WTC11 (cell line): ENCODE measurements at regions not wholly inside any gene's neighbourhood (a gene's known extent, or its start where the extent isn't known, plus 50 kb on each side); places are given as distances from the start of the nearest gene placed in this dataset.

ENCODE experiments used
- ATAC-seq: fragments of 200-7000 bp; cut with Tn5 transposase; 2 replicates; pipeline ENCODE4 v1.10.0; 2021; ENCODE audit warnings: mild to moderate bottlenecking, moderate library complexity
- CTCF ChIA-PET: fragments of 300-600 bp; sonication (Branson Sonifier 250); formaldehyde crosslinking; loops from one replicate; lab custom pipeline; 2021; ENCODE audit warnings: antibody characterized with exemption; lab: Charles Lee
- POLR2A ChIA-PET: fragments of 350-600 bp; sonication (Branson Sonifier 250); formaldehyde crosslinking; loops from one replicate; lab custom pipeline; 2021; ENCODE audit warnings: antibody characterized with exemption; lab: Charles Lee
- DNase-seq: peaks from one replicate; pipeline ENCODE4 v3.0.0; 2021; ENCODE audit warnings: low spot score
- H3K27ac Mint-ChIP-seq: 2 replicates; pipeline ENCODE4 v1.8.0; 2021; ENCODE audit warnings: mixed read lengths
- H3K27me3 Mint-ChIP-seq: 2 replicates; pipeline ENCODE4 v1.8.0; 2021; ENCODE audit warnings: low read depth, mild to moderate bottlenecking, moderate library complexity, mixed read lengths
- H3K36me3 Mint-ChIP-seq: 2 replicates; pipeline ENCODE4 v1.8.0; 2021; ENCODE audit warnings: mixed read lengths
- H3K4me1 Mint-ChIP-seq: 2 replicates; pipeline ENCODE4 v1.8.0; 2022; ENCODE audit warnings: mixed read lengths
- H3K4me3 Mint-ChIP-seq: 2 replicates; pipeline ENCODE4 v1.8.0; 2021; ENCODE audit warnings: mild to moderate bottlenecking, moderate library complexity, mixed read lengths
- H3K9me3 Mint-ChIP-seq: 2 replicates; pipeline ENCODE4 v1.8.0; 2021; ENCODE audit warnings: mixed read lengths
- ELF4 ChIP-seq: sonication (generic); formaldehyde crosslinking; IDR thresholded peaks from 2 replicates; pipeline ENCODE4 v1.8.1; 2022; ENCODE audit warnings: low read depth, mild to moderate bottlenecking, moderate library complexity, missing genetic modification reagents
- EMX1 ChIP-seq: fragments of 250-450 bp; sonication (Bioruptor Pico); IDR thresholded peaks from 2 replicates; pipeline ENCODE4 v1.8.0; 2021; ENCODE audit warnings: mild to moderate bottlenecking
- IRF2 ChIP-seq: sonication (generic); formaldehyde crosslinking; IDR thresholded peaks from 2 replicates; pipeline ENCODE4 v1.8.0; 2022; ENCODE audit warnings: low read depth, missing genetic modification reagents, borderline replicate concordance
- KAT7 ChIP-seq: sonication (generic); formaldehyde crosslinking; IDR thresholded peaks from 2 replicates; pipeline ENCODE4 v1.8.1; 2023; ENCODE audit warnings: missing genetic modification reagents, mild to moderate bottlenecking, borderline replicate concordance
- NFE2L1 ChIP-seq: sonication (generic); formaldehyde crosslinking; IDR thresholded peaks from 2 replicates; pipeline ENCODE4 v1.8.1; 2023; ENCODE audit warnings: missing genetic modification reagents
- OVOL2 ChIP-seq: fragments of 250-450 bp; sonication (Bioruptor Pico); IDR thresholded peaks from 2 replicates; pipeline ENCODE4 v1.9.0; 2021; ENCODE audit warnings: mild to moderate bottlenecking, borderline replicate concordance
- RELA ChIP-seq: sonication (generic); formaldehyde crosslinking; IDR thresholded peaks from 2 replicates; pipeline ENCODE4 v1.8.1; 2022; ENCODE audit warnings: missing genetic modification reagents, mild to moderate bottlenecking, borderline replicate concordance
- RORB ChIP-seq: fragments of 250-450 bp; sonication (Bioruptor Pico); IDR thresholded peaks from 2 replicates; pipeline ENCODE4 v1.9.0; 2021; ENCODE audit warnings: mild to moderate bottlenecking
- SMAD3 ChIP-seq: sonication (generic); formaldehyde crosslinking; IDR thresholded peaks from 2 replicates; pipeline ENCODE4 v1.8.0; 2022; ENCODE audit warnings: missing genetic modification reagents, mild to moderate bottlenecking, borderline replicate concordance
- ZNF219 ChIP-seq: sonication (generic); formaldehyde crosslinking; IDR thresholded peaks from 2 replicates; pipeline ENCODE4 v1.8.0; 2023; ENCODE audit warnings: missing genetic modification reagents, mild to moderate bottlenecking, borderline replicate concordance
- ZNF232 ChIP-seq: sonication (generic); formaldehyde crosslinking; IDR thresholded peaks from 2 replicates; pipeline ENCODE4 v1.8.0; 2022; ENCODE audit warnings: mild to moderate bottlenecking, missing genetic modification reagents
- TF ChIP-seq, protein P1 (sequence below): sonication (generic); formaldehyde crosslinking; IDR thresholded peaks from 2 replicates; pipeline ENCODE4 v1.8.0; 2022; ENCODE audit warnings: mild to moderate bottlenecking, missing genetic modification reagents
- TF ChIP-seq, protein P2 (sequence below): sonication (generic); formaldehyde crosslinking; IDR thresholded peaks from 2 replicates; pipeline ENCODE4 v1.8.0; 2022; ENCODE audit warnings: mild to moderate bottlenecking, missing genetic modification reagents
- TF ChIP-seq, protein P3 (sequence below): fragments of 250-450 bp; sonication (Bioruptor Pico); IDR thresholded peaks from 2 replicates; pipeline ENCODE4 v1.9.0; 2021; ENCODE audit warnings: mild to moderate bottlenecking
- TF ChIP-seq, protein P4 (sequence below): sonication (generic); formaldehyde crosslinking; IDR thresholded peaks from 2 replicates; pipeline ENCODE4 v1.8.0; 2023; ENCODE audit warnings: mild to moderate bottlenecking, missing genetic modification reagents
- TF ChIP-seq, protein P5 (sequence below): sonication (generic); formaldehyde crosslinking; IDR thresholded peaks from 2 replicates; pipeline ENCODE4 v1.8.1; 2023; ENCODE audit warnings: mild to moderate bottlenecking, missing genetic modification reagents
- TF ChIP-seq, protein P6 (sequence below): fragments of 250-450 bp; sonication (Bioruptor Pico); IDR thresholded peaks from 2 replicates; pipeline ENCODE4 v2.1.2; 2022; ENCODE audit warnings: mild to moderate bottlenecking, moderate library complexity
- TF ChIP-seq, protein P7 (sequence below): sonication (generic); formaldehyde crosslinking; conservative IDR thresholded peaks from 2 replicates; pipeline ENCODE4 v1.8.1; 2022; ENCODE audit warnings: mild to moderate bottlenecking, missing genetic modification reagents

DNA sequence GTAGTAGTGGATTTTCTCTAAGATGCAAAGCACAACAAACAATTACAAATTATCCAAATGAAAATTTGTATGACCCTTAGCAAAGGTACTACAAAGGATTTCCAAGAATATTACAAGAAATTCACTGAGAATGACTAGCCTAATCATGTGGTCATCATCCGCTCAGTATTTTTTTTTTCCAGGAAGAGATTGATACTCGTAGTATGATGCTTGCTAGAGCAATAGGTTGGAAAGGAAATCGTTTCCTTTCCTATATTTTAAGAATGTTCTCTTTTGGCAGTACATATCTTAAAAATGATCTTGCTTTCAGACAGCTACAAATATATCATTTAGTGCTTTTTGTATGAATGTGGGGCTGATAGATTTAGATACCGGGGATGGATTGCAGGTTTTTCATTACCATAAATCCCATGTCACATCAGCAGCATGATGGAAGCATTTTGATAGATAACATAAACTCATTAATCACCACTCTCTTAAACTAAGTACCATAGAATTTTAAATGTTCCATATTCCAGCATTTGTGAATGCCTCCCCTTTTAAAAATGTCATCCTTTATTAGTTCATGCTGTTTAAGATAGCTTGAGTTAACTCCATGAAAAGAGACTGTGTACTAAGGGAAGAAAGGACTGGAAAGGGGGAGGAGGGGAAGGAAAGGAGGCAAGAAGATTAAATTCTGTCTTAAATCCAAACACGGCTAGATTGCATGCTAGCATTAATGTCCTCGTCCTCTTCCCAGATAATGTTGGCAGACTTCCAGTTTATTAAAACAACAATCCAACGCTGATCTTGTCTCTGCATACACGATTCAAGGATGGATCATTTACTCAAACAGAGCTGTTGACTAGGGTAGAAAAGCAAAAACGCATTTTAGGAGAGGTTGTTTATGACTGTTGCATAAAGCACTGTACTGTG, 311.7 kb upstream of the ZNF608 start:
- ChIA-PET CTCF (no interaction called here), POLR2A (no interaction called here)
- Mint-ChIP-seq H3K4me1 (peaks cover 66% of the 10 kb centered on the region), H3K4me3 (no peak overlapping the region), H3K9me3 (no peaks in the 10 kb centered on the region), H3K27me3 (peaks cover 41% of the 10 kb centered on the region), H3K27ac (no peak overlapping the region), H3K36me3 (no peaks in the 10 kb centered on the region)
- TF ChIP-seq, protein P1, sequence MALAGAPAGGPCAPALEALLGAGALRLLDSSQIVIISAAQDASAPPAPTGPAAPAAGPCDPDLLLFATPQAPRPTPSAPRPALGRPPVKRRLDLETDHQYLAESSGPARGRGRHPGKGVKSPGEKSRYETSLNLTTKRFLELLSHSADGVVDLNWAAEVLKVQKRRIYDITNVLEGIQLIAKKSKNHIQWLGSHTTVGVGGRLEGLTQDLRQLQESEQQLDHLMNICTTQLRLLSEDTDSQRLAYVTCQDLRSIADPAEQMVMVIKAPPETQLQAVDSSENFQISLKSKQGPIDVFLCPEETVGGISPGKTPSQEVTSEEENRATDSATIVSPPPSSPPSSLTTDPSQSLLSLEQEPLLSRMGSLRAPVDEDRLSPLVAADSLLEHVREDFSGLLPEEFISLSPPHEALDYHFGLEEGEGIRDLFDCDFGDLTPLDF (CRISPR knock-in tag), result no peak
- TF ChIP-seq, protein P2, sequence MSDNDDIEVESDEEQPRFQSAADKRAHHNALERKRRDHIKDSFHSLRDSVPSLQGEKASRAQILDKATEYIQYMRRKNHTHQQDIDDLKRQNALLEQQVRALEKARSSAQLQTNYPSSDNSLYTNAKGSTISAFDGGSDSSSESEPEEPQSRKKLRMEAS, result no peak
- TF ChIP-seq RORB (CRISPR knock-in tag), result no peak
- ATAC-seq (no peak), DNase-seq (no peak)

DNA sequence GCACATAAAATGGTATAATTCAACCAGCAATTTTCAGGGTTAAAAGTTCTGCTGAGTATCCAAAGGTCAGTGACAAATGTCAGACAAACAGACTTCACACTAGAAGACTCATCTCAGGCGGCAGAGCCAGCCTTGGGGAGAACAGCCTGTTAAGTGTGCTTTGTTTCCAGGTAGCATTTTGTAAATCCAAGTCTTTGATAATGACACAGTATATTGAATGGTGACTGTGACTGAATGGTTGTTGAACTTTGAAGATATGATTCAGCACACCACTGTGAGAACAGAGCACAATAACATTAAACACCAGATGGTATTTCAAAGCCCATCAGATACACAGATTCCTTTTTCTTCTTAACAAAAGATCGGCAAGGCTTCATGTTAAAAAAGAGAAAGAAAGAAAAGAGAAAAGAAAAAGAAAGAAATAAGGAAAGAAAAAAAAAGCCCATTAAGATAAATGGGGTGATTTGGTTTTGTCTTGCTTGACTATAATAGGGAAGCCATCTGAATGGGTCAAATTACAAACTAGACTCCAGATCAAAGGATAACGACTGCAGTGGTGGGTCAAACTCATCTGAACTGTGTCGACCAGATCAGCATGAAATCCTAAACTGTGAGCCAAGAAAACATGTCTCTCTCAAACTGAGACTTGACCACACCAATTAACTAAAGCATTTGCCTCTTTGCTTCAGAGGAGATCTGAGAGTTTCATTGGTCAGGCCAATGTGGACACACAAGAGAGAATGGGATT, 313.0 kb upstream of the ZNF608 start:
- TF ChIP-seq, protein P3, sequence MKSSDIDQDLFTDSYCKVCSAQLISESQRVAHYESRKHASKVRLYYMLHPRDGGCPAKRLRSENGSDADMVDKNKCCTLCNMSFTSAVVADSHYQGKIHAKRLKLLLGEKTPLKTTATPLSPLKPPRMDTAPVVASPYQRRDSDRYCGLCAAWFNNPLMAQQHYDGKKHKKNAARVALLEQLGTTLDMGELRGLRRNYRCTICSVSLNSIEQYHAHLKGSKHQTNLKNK, result no peak
- TF ChIP-seq, protein P4, sequence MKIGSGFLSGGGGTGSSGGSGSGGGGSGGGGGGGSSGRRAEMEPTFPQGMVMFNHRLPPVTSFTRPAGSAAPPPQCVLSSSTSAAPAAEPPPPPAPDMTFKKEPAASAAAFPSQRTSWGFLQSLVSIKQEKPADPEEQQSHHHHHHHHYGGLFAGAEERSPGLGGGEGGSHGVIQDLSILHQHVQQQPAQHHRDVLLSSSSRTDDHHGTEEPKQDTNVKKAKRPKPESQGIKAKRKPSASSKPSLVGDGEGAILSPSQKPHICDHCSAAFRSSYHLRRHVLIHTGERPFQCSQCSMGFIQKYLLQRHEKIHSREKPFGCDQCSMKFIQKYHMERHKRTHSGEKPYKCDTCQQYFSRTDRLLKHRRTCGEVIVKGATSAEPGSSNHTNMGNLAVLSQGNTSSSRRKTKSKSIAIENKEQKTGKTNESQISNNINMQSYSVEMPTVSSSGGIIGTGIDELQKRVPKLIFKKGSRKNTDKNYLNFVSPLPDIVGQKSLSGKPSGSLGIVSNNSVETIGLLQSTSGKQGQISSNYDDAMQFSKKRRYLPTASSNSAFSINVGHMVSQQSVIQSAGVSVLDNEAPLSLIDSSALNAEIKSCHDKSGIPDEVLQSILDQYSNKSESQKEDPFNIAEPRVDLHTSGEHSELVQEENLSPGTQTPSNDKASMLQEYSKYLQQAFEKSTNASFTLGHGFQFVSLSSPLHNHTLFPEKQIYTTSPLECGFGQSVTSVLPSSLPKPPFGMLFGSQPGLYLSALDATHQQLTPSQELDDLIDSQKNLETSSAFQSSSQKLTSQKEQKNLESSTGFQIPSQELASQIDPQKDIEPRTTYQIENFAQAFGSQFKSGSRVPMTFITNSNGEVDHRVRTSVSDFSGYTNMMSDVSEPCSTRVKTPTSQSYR, result no peak
- TF ChIP-seq, protein P5, sequence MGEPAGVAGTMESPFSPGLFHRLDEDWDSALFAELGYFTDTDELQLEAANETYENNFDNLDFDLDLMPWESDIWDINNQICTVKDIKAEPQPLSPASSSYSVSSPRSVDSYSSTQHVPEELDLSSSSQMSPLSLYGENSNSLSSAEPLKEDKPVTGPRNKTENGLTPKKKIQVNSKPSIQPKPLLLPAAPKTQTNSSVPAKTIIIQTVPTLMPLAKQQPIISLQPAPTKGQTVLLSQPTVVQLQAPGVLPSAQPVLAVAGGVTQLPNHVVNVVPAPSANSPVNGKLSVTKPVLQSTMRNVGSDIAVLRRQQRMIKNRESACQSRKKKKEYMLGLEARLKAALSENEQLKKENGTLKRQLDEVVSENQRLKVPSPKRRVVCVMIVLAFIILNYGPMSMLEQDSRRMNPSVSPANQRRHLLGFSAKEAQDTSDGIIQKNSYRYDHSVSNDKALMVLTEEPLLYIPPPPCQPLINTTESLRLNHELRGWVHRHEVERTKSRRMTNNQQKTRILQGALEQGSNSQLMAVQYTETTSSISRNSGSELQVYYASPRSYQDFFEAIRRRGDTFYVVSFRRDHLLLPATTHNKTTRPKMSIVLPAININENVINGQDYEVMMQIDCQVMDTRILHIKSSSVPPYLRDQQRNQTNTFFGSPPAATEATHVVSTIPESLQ (CRISPR knock-in tag), result no peak
- TF ChIP-seq, protein P6, sequence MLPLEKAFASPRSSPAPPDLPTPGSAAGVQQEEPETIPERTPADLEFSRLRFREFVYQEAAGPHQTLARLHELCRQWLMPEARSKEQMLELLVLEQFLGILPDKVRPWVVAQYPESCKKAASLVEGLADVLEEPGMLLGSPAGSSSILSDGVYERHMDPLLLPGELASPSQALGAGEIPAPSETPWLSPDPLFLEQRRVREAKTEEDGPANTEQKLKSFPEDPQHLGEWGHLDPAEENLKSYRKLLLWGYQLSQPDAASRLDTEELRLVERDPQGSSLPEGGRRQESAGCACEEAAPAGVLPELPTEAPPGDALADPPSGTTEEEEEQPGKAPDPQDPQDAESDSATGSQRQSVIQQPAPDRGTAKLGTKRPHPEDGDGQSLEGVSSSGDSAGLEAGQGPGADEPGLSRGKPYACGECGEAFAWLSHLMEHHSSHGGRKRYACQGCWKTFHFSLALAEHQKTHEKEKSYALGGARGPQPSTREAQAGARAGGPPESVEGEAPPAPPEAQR (CRISPR knock-in tag), result no peak
- TF ChIP-seq ELF4, result no peak
- TF ChIP-seq, protein P7, sequence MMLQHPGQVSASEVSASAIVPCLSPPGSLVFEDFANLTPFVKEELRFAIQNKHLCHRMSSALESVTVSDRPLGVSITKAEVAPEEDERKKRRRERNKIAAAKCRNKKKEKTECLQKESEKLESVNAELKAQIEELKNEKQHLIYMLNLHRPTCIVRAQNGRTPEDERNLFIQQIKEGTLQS (CRISPR knock-in tag), result no peak
- no peak for TF ChIP-seq KAT7 (CRISPR knock-in tag)
- TF ChIP-seq ZNF219 (CRISPR knock-in tag), result no peak
- no peak for TF ChIP-seq EMX1 (CRISPR knock-in tag)
- TF ChIP-seq RELA, result no peak
- no peak for TF ChIP-seq NFE2L1 (CRISPR knock-in tag)
- no peak for TF ChIP-seq ZNF232 (CRISPR knock-in tag)
- no peak for TF ChIP-seq SMAD3 (CRISPR knock-in tag)
- TF ChIP-seq IRF2 (CRISPR knock-in tag), result no peak
- no peak for TF ChIP-seq OVOL2
- TF ChIP-seq, all 79 proteins: peak for 0
- no peaks in the 10 kb centered on the region for H3K9me3 Mint-ChIP-seq
- H3K4me1 Mint-ChIP-seq, result peaks cover 61% of the 10 kb centered on the region
- ATAC-seq, result no peak
- DNase-seq, result no peak
- ChIA-PET CTCF (no interaction called here), POLR2A (no interaction called here)
- H3K27me3 Mint-ChIP-seq, result peaks cover 41% of the 10 kb centered on the region
- no peak overlapping the region for H3K4me3 Mint-ChIP-seq
- no peak overlapping the region for H3K27ac Mint-ChIP-seq
- H3K36me3 Mint-ChIP-seq, result no peaks in the 10 kb centered on the region
